Ascending aorta (tissue), 2 donors: ENCODE measurements at regions not wholly inside any gene's neighbourhood (a gene's known extent, or its start where the extent isn't known, plus 50 kb on each side); places are given as distances from the start of the nearest gene placed in this dataset.

ENCODE experiments used
- DNase-seq, 2 donors: peaks; one replicate each; pipeline ENCODE4 v3.0.0-alpha.2; 2019; ENCODE audit warnings: low spot score in 2 of 2
- H3K27ac ChIP-seq, 2 donors: fragments of 200-600 bp; sonication (generic); one replicate each; pipeline ENCODE4 v1.5.1; 2016 to 2017; ENCODE audit warnings: mild to moderate bottlenecking in 1 of 2
- H3K27me3 ChIP-seq: fragments of 200-600 bp; sonication (generic); one replicate; pipeline ENCODE4 v1.5.1; 2017
- H3K36me3 ChIP-seq, 2 donors: fragments of 200-600 bp; sonication (generic); one replicate each; pipeline ENCODE4 v1.5.1; 2016
- H3K4me1 ChIP-seq, 2 donors: fragments of 200-600 bp; sonication (generic); one replicate each; pipeline ENCODE4 v1.5.1; 2016 to 2017; ENCODE audit warnings: mild to moderate bottlenecking in 1 of 2
- H3K4me3 ChIP-seq, 2 donors: fragments of 200-600 bp; sonication (generic); one replicate each; pipeline ENCODE4 v1.5.1; 2016 to 2017; ENCODE audit warnings: mild to moderate bottlenecking in 1 of 2
- H3K9me3 ChIP-seq, 2 donors: fragments of 200-600 bp; sonication (generic); one replicate each; pipeline ENCODE4 v1.5.1; 2016
- CTCF ChIP-seq, 3 experiments: fragments of 200-600 bp in 2 of 3; fragments of 450-650 bp in 1 of 3; sonication (generic) in 2 of 3; IDR thresholded peaks; one replicate each; pipeline ENCODE4 v1.5.1; 2016 to 2019; ENCODE audit warnings: antibody characterized with exemption in 3 of 3, mild to moderate bottlenecking in 1 of 3, moderate library complexity in 1 of 3
- intact Hi-C: fragments of 100-400 bp; cut with DNase I; formaldehyde crosslinking; loops from one replicate; pipeline ENCODE4 v1.15.1; 2023

- no peak overlapping the region for H3K4me3 ChIP-seq
- H3K27ac ChIP-seq, result no peak overlapping the region
- no peak for TF ChIP-seq CTCF (IDR thresholded peaks at IDR 0.05)
- no peak for DNase-seq
- no peaks in the 10 kb centered on the region for H3K36me3 ChIP-seq
- no peaks in the 10 kb centered on the region for H3K27me3 ChIP-seq
- H3K4me1 ChIP-seq, result no peaks in the 10 kb centered on the region
- intact Hi-C loops, result no loop called here
- no peaks in the 10 kb centered on the region for H3K9me3 ChIP-seq
These were observed 220.1 kb downstream of the MYCN start for GRCh38 chr2:16160281-16161084.

GRCh38 chr2:16156411-16156810, 216.1 kb downstream of the MYCN start:
- intact Hi-C loops, result no loop called here
- Histone ChIP-seq H3K27ac (no peak overlapping the region), H3K36me3 (no peaks in the 10 kb centered on the region), H3K9me3 (no peaks in the 10 kb centered on the region), H3K4me1 (no peaks in the 10 kb centered on the region), H3K27me3 (no peaks in the 10 kb centered on the region), H3K4me3 (no peak overlapping the region)
- TF ChIP-seq CTCF (IDR thresholded peaks at IDR 0.05), result no peak
- DNase-seq, result no peak

GRCh38 chr2:16155766-16156165, 215.4 kb downstream of the MYCN start:
- no peak for DNase-seq

GRCh38 chr2:16155366-16155765, 215.0 kb downstream of the MYCN start:
- DNase-seq, result no peak
- no peak overlapping the region for H3K4me3 ChIP-seq
- TF ChIP-seq CTCF (IDR thresholded peaks at IDR 0.05), result no peak
- H3K36me3 ChIP-seq, result no peaks in the 10 kb centered on the region
- H3K27ac ChIP-seq, result no peak overlapping the region
- no peaks in the 10 kb centered on the region for H3K4me1 ChIP-seq
- no peaks in the 10 kb centered on the region for H3K27me3 ChIP-seq
- H3K9me3 ChIP-seq, result no peaks in the 10 kb centered on the region
- intact Hi-C loops, result no loop called here

More at GRCh38 chr2:16155766-16156165, 215.4 kb downstream of the MYCN start:
- Histone ChIP-seq H3K4me1 (no peaks in the 10 kb centered on the region), H3K27me3 (no peaks in the 10 kb centered on the region), H3K4me3 (no peak overlapping the region), H3K27ac (no peak overlapping the region), H3K36me3 (no peaks in the 10 kb centered on the region), H3K9me3 (no peaks in the 10 kb centered on the region)
- TF ChIP-seq CTCF (IDR thresholded peaks at IDR 0.05), result no peak
- intact Hi-C loops, result no loop called here

- no peak for TF ChIP-seq CTCF (IDR thresholded peaks at IDR 0.05)
- Histone ChIP-seq H3K27me3 (no peaks in the 10 kb centered on the region), H3K4me1 (no peaks in the 10 kb centered on the region), H3K4me3 (no peak overlapping the region), H3K36me3 (no peaks in the 10 kb centered on the region), H3K9me3 (no peaks in the 10 kb centered on the region), H3K27ac (no peak overlapping the region)
- no peak for DNase-seq
- intact Hi-C loops, result no loop called here
These were observed 214.3 kb downstream of the MYCN start for GRCh38 chr2:16154501-16155280.
